ENCODE measurements at regions not wholly inside any gene's neighbourhood (a gene's known extent, or its start where the extent isn't known, plus 50 kb on each side); places are given as distances from the start of the nearest gene placed in this dataset.

DNA sequence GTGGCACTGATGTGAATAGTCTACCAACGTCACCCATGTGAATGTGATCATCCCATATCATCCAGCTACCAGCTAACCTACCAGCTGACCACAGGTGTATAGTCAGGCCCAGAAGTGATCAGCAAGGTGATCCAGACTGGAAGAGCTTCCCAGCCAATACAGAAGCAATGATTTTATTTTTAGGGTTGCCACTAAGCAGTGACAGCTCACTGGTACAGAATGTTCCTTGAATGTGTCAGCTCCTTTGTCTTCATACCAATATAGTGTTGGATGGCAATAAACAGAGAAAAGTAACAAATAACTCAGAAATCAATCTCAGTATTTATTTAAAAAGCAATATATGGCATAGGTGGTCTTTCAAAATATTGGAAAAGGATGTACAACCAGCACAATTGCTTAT, 361.8 kb upstream of the CPEB2 start:
- H3K4me1 Mint-ChIP-seq (ENCODE audit: low read depth), result no peaks in the 10 kb centered on the region
- H3K36me3 Mint-ChIP-seq (ENCODE audit: low read depth), result no peaks in the 10 kb centered on the region
- peaks cover 4% of the 10 kb centered on the region for H3K27me3 Mint-ChIP-seq
- no peak overlapping the region for H3K27ac Mint-ChIP-seq
- H3K4me3 Mint-ChIP-seq, result no peak overlapping the region
- H3K9me3 Mint-ChIP-seq, result no peaks in the 10 kb centered on the region

DNA sequence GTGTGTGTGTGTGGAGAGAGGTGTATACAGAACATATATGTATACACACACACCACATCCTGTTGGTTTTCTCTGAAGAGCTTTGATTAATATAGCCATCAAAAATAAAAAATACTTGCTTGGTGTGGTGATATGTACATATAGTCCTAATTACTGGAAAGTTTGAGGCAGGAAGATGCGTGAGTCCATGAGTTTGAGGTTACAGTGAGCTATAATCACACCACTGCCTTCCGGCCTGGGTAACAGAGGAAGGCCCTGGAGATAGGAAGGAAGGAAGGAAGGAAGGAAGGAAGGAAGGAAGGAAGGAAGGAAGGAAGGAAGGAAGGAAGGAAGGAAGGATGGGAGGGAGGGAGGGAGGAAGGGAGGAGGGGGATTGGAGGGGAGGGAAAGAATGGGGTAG, 360.4 kb upstream of the CPEB2 start:
- Mint-ChIP-seq H3K27me3 (peaks cover 4% of the 10 kb centered on the region), H3K4me3 (no peak overlapping the region), H3K4me1 (ENCODE audit: low read depth) (no peaks in the 10 kb centered on the region), H3K9me3 (no peaks in the 10 kb centered on the region), H3K36me3 (ENCODE audit: low read depth) (no peaks in the 10 kb centered on the region), H3K27ac (no peak overlapping the region)

DNA sequence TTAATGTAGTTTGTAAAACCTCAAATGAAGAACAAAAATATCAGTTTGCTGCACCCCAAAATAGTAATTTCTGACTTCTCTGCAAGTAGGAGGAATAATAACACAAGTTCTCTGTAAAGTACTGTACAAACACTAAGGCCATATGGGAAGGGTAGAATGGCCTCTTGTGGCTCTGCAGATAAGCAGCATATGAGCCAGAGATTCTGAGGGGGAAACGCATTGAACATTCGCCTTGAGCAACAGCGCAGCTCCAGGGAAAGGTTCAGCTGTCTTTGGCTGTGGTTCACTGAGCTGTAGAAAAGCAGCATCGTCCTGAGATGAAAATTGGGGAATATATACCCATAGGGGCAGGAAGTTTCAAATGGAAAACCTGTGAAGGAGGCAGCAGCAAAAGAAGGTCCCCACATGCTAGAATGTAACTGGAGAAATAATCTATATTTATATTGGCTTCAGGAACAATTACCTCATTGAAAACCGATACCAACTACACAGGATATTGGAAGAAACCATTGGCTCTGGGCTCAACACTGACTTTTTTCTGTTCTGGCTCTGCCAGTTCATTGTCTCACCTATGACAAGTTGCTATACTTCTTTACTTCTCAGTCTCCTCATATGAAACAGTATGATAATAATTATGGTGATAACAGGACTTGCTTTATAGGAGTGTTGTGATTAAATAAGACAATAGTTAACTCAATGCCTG, 357.6 kb upstream of the CPEB2 start:
- Mint-ChIP-seq H3K9me3 (peaks cover 7% of the 10 kb centered on the region), H3K27me3 (peaks cover 8% of the 10 kb centered on the region), H3K4me3 (no peak overlapping the region), H3K36me3 (ENCODE audit: low read depth) (no peaks in the 10 kb centered on the region), H3K27ac (no peak overlapping the region), H3K4me1 (ENCODE audit: low read depth) (peaks cover 4% of the 10 kb centered on the region)

DNA sequence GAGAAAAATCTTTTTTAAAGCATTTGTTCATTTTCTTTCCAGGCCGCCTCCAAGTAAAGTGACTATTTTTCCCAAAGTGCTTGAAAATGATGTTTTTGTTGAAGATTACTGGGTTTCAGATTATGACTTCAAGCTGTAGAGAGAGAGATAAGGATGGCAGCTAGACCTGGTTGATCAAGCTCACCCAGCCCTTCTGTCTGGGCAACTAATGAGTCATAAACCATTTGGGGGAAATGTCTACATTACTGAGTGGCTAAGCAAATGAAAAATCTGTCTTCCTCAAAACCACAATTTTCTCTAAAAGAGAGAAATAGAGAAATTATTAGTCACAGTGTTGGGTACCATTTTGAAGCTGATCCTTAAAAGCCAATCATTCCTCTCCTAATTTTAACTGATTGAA, 355.4 kb upstream of the CPEB2 start:
- Mint-ChIP-seq H3K4me3 (no peak overlapping the region), H3K4me1 (ENCODE audit: low read depth) (peaks cover 4% of the 10 kb centered on the region)

DNA sequence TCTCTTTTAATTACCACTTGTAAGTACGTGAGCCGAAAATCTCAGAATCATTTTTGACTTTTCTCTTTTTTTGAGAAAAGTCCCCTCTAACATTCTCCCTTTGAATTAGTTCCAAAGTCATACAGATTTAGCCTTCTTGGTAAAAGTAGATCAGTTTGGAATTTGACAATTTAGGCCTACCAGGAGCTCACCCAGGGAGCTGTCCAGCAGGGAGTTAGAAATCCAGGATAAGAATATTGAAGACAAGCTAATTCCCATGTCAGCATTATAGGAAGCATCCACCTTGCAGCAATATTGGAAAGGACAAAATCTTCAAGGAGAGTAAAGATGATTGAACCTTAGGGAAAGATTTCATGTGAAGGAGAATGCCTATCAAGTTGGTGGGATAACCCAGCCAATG, 352.2 kb upstream of the CPEB2 start:
- peaks cover 16% of the 10 kb centered on the region for H3K9me3 Mint-ChIP-seq
- peaks cover 8% of the 10 kb centered on the region for H3K27me3 Mint-ChIP-seq
- H3K4me1 Mint-ChIP-seq (ENCODE audit: low read depth), result peaks cover 4% of the 10 kb centered on the region
- no peaks in the 10 kb centered on the region for H3K36me3 Mint-ChIP-seq (ENCODE audit: low read depth)
- no peak overlapping the region for H3K27ac Mint-ChIP-seq
- no peak overlapping the region for H3K4me3 Mint-ChIP-seq

More for the DNA sequence above, 355.4 kb upstream of the CPEB2 start:
- Mint-ChIP-seq H3K36me3 (ENCODE audit: low read depth) (no peaks in the 10 kb centered on the region), H3K27ac (no peak overlapping the region), H3K9me3 (peaks cover 14% of the 10 kb centered on the region), H3K27me3 (peaks cover 8% of the 10 kb centered on the region)

DNA sequence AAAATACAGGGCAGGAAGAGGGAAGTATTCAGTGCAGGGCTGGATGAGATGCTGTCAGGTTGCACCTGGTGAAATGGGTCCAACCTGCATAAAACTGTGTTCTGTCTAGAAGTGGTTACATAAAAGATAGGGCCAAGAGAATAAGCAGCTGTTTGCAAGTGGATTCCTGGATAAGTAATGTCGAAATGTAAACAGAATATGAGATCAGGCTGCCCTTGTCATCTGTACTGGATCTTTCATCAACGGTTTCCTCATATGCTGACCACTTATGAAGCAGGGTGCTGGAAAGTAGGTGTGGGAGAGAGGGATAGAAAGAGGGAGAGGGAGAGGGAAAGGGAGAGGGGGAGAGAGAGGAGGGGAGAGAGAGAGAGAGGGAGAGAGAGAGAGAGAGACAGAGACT, 349.8 kb upstream of the CPEB2 start:
- Mint-ChIP-seq H3K36me3 (ENCODE audit: low read depth) (no peaks in the 10 kb centered on the region), H3K27ac (no peak overlapping the region)

DNA sequence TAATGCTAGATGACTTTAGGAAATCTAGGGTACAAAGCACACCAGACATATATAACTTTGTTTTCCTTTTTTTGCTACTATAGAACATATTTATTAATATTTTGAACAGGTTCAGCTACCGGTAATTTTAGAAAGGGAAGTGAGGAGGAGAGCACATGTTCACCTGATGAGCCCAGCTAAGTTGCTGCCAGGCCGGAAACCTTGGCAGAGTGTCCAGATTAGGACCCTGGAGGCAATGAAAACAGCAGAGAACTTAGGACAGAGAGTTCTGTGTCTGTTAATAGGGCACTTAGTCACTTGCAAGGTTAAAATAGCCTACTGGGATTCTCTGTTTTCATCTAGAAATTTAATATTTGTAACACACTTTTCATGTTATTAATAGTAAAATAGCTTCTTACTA, 348.9 kb upstream of the CPEB2 start:
- Mint-ChIP-seq H3K27me3 (no peaks in the 10 kb centered on the region), H3K4me1 (ENCODE audit: low read depth) (no peaks in the 10 kb centered on the region), H3K27ac (no peak overlapping the region), H3K36me3 (ENCODE audit: low read depth) (no peaks in the 10 kb centered on the region), H3K4me3 (no peak overlapping the region), H3K9me3 (peaks cover 15% of the 10 kb centered on the region)

More for the DNA sequence above, 349.8 kb upstream of the CPEB2 start:
- H3K4me1 Mint-ChIP-seq (ENCODE audit: low read depth), result no peaks in the 10 kb centered on the region
- H3K4me3 Mint-ChIP-seq, result no peak overlapping the region
- peaks cover 5% of the 10 kb centered on the region for H3K27me3 Mint-ChIP-seq
- peaks cover 19% of the 10 kb centered on the region for H3K9me3 Mint-ChIP-seq

DNA sequence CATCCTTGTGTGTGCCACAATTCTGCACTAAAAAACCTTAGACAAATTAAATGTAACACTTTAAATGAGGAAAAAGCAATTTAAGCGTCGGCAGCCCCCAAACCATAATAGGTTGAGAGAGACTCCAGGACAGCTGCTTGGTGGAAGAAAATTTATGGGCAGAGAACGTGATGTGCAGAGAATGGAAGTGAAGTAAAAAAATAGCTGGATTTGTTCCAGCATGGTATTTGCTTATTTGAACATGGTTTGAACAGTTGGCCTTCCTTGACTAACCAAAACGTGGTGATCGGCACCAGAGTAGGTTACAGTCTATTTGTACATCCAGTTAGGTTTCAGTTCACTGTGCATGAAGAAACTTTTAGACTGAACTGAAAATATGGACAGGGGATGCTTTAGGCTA, 343.0 kb upstream of the CPEB2 start:
- no peak overlapping the region for H3K27ac Mint-ChIP-seq
- H3K9me3 Mint-ChIP-seq, result peaks cover 8% of the 10 kb centered on the region
- no peak overlapping the region for H3K4me3 Mint-ChIP-seq
- H3K4me1 Mint-ChIP-seq (ENCODE audit: low read depth), result no peaks in the 10 kb centered on the region
- H3K27me3 Mint-ChIP-seq, result no peaks in the 10 kb centered on the region
- no peaks in the 10 kb centered on the region for H3K36me3 Mint-ChIP-seq (ENCODE audit: low read depth)

DNA sequence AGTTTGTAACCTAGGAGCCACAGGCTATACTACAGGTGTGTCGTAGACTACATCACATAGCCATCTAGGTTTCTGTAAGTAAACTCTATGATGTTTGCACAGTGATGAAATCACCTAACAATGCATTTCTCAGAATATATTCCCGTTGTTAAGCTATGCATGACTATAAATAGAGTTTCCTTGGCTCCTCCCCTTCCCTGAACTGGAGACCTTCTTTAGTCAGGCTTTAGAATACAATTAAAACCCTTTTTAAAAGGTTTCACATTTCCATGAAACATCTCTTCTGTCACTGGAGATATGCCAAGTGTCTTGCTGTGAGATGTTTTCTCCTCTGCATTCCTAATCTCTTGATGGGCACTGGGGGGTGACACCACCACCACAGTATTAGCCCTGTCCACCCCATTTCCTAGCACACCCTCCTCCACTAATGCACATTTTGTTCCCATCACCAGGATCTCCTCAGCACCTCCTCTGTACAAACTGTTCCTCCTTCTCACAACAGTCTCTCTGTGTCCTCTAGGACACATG, 334.6 kb upstream of the CPEB2 start:
- Mint-ChIP-seq H3K36me3 (ENCODE audit: low read depth) (no peaks in the 10 kb centered on the region), H3K4me3 (no peak overlapping the region), H3K9me3 (no peaks in the 10 kb centered on the region), H3K27ac (no peak overlapping the region), H3K27me3 (peaks cover 8% of the 10 kb centered on the region), H3K4me1 (ENCODE audit: low read depth) (no peaks in the 10 kb centered on the region)

DNA sequence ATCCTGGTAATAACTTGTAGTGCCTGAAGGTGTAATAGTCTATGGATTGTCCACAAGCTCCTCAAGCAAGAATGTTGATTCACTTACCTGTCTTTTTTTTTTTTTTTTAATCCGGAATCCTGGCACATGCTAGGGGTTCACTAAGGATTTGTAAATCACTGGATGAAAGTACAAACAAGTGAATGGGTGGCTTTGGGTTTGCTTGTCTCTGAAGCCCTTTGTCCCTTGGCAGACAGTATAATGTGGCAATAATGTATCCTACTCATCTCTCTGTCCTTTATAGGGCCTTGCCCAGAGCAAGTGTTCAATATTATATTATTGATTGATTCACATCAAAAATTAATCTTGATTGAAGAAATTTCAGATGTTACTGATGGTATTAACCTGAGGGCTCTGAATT, 334.0 kb upstream of the CPEB2 start:
- Mint-ChIP-seq H3K27me3 (peaks cover 14% of the 10 kb centered on the region), H3K9me3 (no peaks in the 10 kb centered on the region), H3K4me3 (no peak overlapping the region), H3K36me3 (ENCODE audit: low read depth) (no peaks in the 10 kb centered on the region), H3K4me1 (ENCODE audit: low read depth) (no peaks in the 10 kb centered on the region), H3K27ac (no peak overlapping the region)

DNA sequence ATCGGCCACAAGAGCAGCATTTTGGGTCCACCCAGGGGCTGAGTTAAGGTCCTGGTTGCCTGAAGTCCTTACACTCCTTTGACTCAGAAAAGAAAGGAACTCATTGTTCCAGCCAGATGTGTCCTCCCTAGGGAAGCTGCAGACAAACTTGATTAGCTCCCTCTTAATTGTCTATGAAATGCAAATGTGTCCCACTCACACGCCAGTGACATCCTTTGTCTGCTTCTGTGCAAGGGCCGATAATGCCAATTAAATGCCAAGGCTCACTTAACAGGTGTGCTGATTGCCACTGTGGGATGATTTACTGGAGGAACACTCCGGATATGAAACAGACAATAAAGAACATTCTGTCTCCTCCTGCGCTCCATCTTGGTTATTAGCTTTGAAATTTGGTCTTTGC, 332.9 kb upstream of the CPEB2 start:
- Mint-ChIP-seq H3K9me3 (no peaks in the 10 kb centered on the region), H3K4me1 (ENCODE audit: low read depth) (no peaks in the 10 kb centered on the region), H3K36me3 (ENCODE audit: low read depth) (no peaks in the 10 kb centered on the region), H3K27me3 (peaks cover 16% of the 10 kb centered on the region), H3K4me3 (no peak overlapping the region), H3K27ac (no peak overlapping the region)

DNA sequence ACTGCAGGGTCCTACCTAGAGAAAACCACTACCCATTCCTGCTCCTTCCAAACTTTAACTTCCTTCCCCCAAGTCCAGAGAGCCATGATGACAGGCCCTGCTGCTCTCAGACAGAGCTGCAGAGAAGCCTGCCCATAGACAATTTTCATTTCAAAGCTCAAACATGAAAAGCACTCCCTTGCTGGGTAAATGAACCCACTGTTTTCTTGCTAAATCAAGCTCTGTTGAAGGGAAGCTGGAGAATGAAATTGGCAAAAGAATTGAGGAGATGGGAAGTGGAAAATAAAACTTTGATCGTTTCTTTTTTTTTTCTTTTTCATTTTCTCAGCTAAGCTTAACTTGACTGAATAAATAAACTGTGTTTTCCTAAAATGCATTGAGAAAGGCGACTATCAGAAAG, 331.1 kb upstream of the CPEB2 start:
- no peaks in the 10 kb centered on the region for H3K4me1 Mint-ChIP-seq (ENCODE audit: low read depth)

DNA sequence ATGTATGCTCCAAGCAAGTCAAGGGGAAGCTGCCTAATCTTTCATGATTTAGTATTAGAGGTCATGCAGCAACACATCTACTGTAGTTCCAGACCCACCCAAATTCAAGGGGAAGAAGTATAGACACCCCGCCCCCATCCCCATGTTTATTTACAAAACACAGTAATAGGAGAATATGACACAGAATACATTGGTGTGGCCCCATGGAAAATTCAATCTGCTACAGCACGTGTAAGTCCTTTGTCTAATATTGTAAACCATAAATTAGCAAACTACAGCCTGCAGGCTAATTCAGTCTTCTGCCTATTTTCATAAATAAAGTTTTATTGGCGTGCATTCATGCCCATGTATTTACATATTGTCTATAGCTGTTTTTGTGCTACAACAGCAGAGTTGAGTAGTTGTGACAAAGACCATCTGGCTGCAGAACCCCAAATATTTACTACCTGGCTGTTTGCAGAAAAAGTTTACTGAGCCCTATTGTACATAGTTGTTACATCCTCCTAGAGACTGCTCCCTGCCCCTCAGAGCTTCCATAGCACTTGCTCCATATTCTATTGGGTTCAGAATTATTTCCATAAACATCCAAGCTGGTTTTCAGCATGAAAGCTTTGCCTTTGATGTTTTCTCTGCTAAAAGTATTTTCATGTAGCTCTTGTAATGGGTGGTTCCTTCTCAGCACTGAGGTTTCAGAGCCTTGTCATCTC, 326.8 kb upstream of the CPEB2 start:
- H3K36me3 Mint-ChIP-seq (ENCODE audit: low read depth), result no peaks in the 10 kb centered on the region
- no peaks in the 10 kb centered on the region for H3K4me1 Mint-ChIP-seq (ENCODE audit: low read depth)
- no peak overlapping the region for H3K4me3 Mint-ChIP-seq
- H3K27me3 Mint-ChIP-seq, result peaks cover 21% of the 10 kb centered on the region
- no peaks in the 10 kb centered on the region for H3K9me3 Mint-ChIP-seq
- H3K27ac Mint-ChIP-seq, result no peak overlapping the region

More for the DNA sequence above, 331.1 kb upstream of the CPEB2 start:
- Mint-ChIP-seq H3K27me3 (peaks cover 17% of the 10 kb centered on the region), H3K36me3 (ENCODE audit: low read depth) (no peaks in the 10 kb centered on the region), H3K27ac (no peak overlapping the region), H3K9me3 (no peaks in the 10 kb centered on the region), H3K4me3 (no peak overlapping the region)

DNA sequence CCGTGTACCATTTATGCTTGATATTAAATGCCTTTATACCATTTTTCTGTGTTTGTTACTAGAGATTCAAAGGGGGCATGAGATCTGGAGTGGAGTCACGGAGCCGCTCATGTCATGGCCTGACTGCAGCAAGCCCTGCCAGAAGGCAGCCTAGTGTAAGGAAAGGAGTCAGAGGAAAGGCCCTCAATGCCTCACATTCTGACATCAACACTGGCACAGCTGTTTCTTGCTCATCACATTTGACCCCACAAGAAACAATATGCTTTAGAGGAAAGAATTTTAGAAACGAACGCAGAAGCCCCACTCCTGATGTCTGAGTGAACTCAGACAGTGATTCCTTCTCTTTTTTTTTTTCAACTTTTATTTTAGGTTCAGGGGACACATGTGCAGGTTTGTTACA, 322.4 kb upstream of the CPEB2 start:
- no peaks in the 10 kb centered on the region for H3K36me3 Mint-ChIP-seq (ENCODE audit: low read depth)
- H3K9me3 Mint-ChIP-seq, result no peaks in the 10 kb centered on the region
- H3K4me1 Mint-ChIP-seq (ENCODE audit: low read depth), result no peaks in the 10 kb centered on the region
- H3K27me3 Mint-ChIP-seq, result peaks cover 4% of the 10 kb centered on the region
- H3K4me3 Mint-ChIP-seq, result no peak overlapping the region
- no peak overlapping the region for H3K27ac Mint-ChIP-seq

DNA sequence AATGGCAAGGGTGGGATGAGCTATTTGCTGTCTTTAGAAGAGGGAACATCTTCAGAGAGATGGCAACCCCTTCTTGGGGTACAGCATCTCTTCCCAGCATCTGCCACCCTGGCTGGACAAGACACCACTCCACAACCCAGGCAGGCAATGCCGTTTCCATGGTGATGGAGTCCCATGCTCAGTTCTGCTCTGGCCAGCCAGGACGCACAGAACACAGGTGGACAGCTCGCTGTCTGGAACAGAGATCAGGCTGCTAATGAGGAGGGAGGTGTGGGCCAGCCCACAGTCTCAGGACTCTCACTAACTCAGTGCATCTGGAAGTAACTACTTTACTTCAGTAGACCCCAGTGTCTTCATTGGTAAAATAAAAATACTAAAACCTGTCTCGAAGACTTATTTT, 321.0 kb upstream of the CPEB2 start:
- Mint-ChIP-seq H3K9me3 (peaks cover 4% of the 10 kb centered on the region), H3K4me3 (no peak overlapping the region), H3K27me3 (peaks cover 8% of the 10 kb centered on the region), H3K4me1 (ENCODE audit: low read depth) (no peaks in the 10 kb centered on the region), H3K36me3 (ENCODE audit: low read depth) (no peaks in the 10 kb centered on the region), H3K27ac (no peak overlapping the region)

Measured in stimulated activated naive CD8-positive, alpha-beta T cell treated with anti-CD3 and anti-CD28 coated beads, Interleukin-15, Interleukin-2, amounts not matched to agents 100 ng/mL and 50 ng/mL, for 24 hours (primary cell).